OCI-LY3 (cell line): ENCODE measurements at regions not wholly inside any gene's neighbourhood (a gene's known extent, or its start where the extent isn't known, plus 50 kb on each side); places are given as distances from the start of the nearest gene placed in this dataset.

Experiments
- H2AFZ ChIP-seq: fragments of 200-600, 300-600 bp; shearing (Covaris generic); 2 replicates; pipeline ENCODE4 v1.6.0; 2014; ENCODE audit warnings: antibody characterized with exemption, low read depth, low read length
- H3K27ac ChIP-seq: fragments of 200-600, 300-600 bp; sonication (generic); 2 replicates; pipeline ENCODE4 v1.5.1; 2014; ENCODE audit warnings: mild to moderate bottlenecking, low read length, moderate library complexity, mixed read lengths
- H3K27me3 ChIP-seq: fragments of 200-600, 300-600 bp; sonication (generic); 2 replicates; pipeline ENCODE4 v1.6.1; 2014; ENCODE audit warnings: low read depth, low read length, mixed read lengths
- H3K36me3 ChIP-seq: fragments of 200-600, 300-600 bp; sonication (generic); replicated peaks from 2 replicates; pipeline ENCODE3; 2014; ENCODE audit warnings: low read depth, low read length, mixed read lengths
- H3K4me1 ChIP-seq: fragments of 300-600, 200-600 bp; sonication (generic); 2 replicates; pipeline ENCODE4 v1.6.1; 2014; ENCODE audit warnings: low read length, mixed read lengths
- H3K4me2 ChIP-seq: fragments of 200-600, 300-600 bp; sonication (generic); 2 replicates; pipeline ENCODE4 v1.6.1; 2014; ENCODE audit warnings: low read length, mixed read lengths
- H3K4me3 ChIP-seq: fragments of 300-600, 200-600 bp; sonication (generic); 2 replicates; pipeline ENCODE4 v1.5.1; 2014; ENCODE audit warnings: antibody characterized with exemption, mild to moderate bottlenecking, low read length, moderate library complexity
- H3K79me2 ChIP-seq: fragments of 300-600, 200-600 bp; shearing (Covaris generic); 2 replicates; pipeline ENCODE4 v1.6.1; 2014; ENCODE audit warnings: mild to moderate bottlenecking, low read length, mixed read lengths
- H3K9ac ChIP-seq: fragments of 300-600, 200-600 bp; shearing (Covaris generic); 2 replicates; pipeline ENCODE4 v1.6.0; 2014; ENCODE audit warnings: mild to moderate bottlenecking, low read length, moderate library complexity
- H3K9me3 ChIP-seq: fragments of 200-600, 300-600 bp; shearing (Covaris generic); 2 replicates; pipeline ENCODE4 v1.6.1; 2014; ENCODE audit warnings: low read length, mixed read lengths; ENCODE audit not compliant: insufficient read depth
- H4K20me1 ChIP-seq: fragments of 200-600, 300-600 bp; sonication (generic); 2 replicates; pipeline ENCODE4 v1.6.1; 2016; ENCODE audit warnings: low read length, mixed read lengths; ENCODE audit not compliant: insufficient read depth
- CTCF ChIP-seq: fragments of 200-600, 300-600 bp; sonication (generic); IDR thresholded peaks from 2 replicates; pipeline ENCODE4 v1.5.1; 2014; ENCODE audit warnings: antibody characterized with exemption, low read length, low read depth
- EZH2phosphoT487 ChIP-seq: fragments of 200-600 bp; shearing (Covaris generic); IDR thresholded peaks from 2 replicates; pipeline ENCODE4 v1.6.1; 2018; ENCODE audit warnings: antibody characterized with exemption, mixed run types, low read depth

- no peaks in the 10 kb centered on the region for H3K79me2 ChIP-seq
- no peaks in the 10 kb centered on the region for H4K20me1 ChIP-seq
- H2AFZ ChIP-seq = no peak overlapping the region
- no peak for TF ChIP-seq CTCF
- TF ChIP-seq EZH2phosphoT487 = no peak
- no peak overlapping the region for H3K4me2 ChIP-seq
- H3K9me3 ChIP-seq = no peaks in the 10 kb centered on the region
- H3K27me3 ChIP-seq = no peaks in the 10 kb centered on the region
- peaks cover 15% of the 10 kb centered on the region for H3K4me1 ChIP-seq
- H3K27ac ChIP-seq = no peak overlapping the region
- H3K9ac ChIP-seq = no peak overlapping the region
- H3K4me3 ChIP-seq = no peak overlapping the region
- H3K36me3 ChIP-seq = no peaks in the 10 kb centered on the region
These were observed 105.5 kb upstream of the ZNF438 start for GRCh38 chr10:31136930-31137885.

- TF ChIP-seq CTCF = no peak
- no peak for TF ChIP-seq EZH2phosphoT487
- Histone ChIP-seq H3K79me2 (no peaks in the 10 kb centered on the region), H3K4me1 (peaks cover 13% of the 10 kb centered on the region), H3K27ac (no peak overlapping the region), H3K4me2 (no peak overlapping the region), H3K36me3 (no peaks in the 10 kb centered on the region), H3K4me3 (no peak overlapping the region), H2AFZ (no peak overlapping the region), H4K20me1 (no peaks in the 10 kb centered on the region), H3K9me3 (no peaks in the 10 kb centered on the region), H3K9ac (no peak overlapping the region), H3K27me3 (no peaks in the 10 kb centered on the region)
These were observed 106.4 kb upstream of the ZNF438 start for GRCh38 chr10:31138026-31138553.

- no peaks in the 10 kb centered on the region for H3K79me2 ChIP-seq
- no peaks in the 10 kb centered on the region for H3K9me3 ChIP-seq
- H3K4me1 ChIP-seq = peaks cover 7% of the 10 kb centered on the region
- H3K4me2 ChIP-seq = no peak overlapping the region
- H3K4me3 ChIP-seq = no peak overlapping the region
- H3K27ac ChIP-seq = no peak overlapping the region
- H4K20me1 ChIP-seq = no peaks in the 10 kb centered on the region
- no peak overlapping the region for H3K9ac ChIP-seq
- no peaks in the 10 kb centered on the region for H3K27me3 ChIP-seq
- H2AFZ ChIP-seq = no peak overlapping the region
- no peak for TF ChIP-seq CTCF
- no peak for TF ChIP-seq EZH2phosphoT487
- H3K36me3 ChIP-seq = no peaks in the 10 kb centered on the region
These were observed 107.8 kb upstream of the ZNF438 start for GRCh38 chr10:31139497-31139896.

GRCh38 chr10:31140716-31141115 lies 109.1 kb upstream of the ZNF438 start:
- Histone ChIP-seq H2AFZ (no peak overlapping the region), H3K9me3 (no peaks in the 10 kb centered on the region), H3K4me1 (no peaks in the 10 kb centered on the region), H3K27me3 (no peaks in the 10 kb centered on the region), H3K79me2 (no peaks in the 10 kb centered on the region), H3K4me3 (no peak overlapping the region), H3K36me3 (no peaks in the 10 kb centered on the region), H3K9ac (no peak overlapping the region), H4K20me1 (no peaks in the 10 kb centered on the region), H3K4me2 (no peak overlapping the region), H3K27ac (no peak overlapping the region)
- TF ChIP-seq CTCF (no peak), EZH2phosphoT487 (no peak)
